HPDE6-E6E7 (cell line): ENCODE measurements at regions not wholly inside any gene's neighbourhood (a gene's known extent, or its start where the extent isn't known, plus 50 kb on each side); places are given as distances from the start of the nearest gene placed in this dataset.

Experiments used
- DNase-seq: peaks from one replicate; pipeline ENCODE4 v3.0.0; 2011; ENCODE audit warnings: missing footprints; ENCODE audit errors: extremely low spot score

- no peak for DNase-seq
Measured at GRCh38 chr5:2603272-2603575, 148.3 kb downstream of the IRX2 start.

- DNase-seq, result no peak
Measured at GRCh38 chr5:2602451-2603271, 148.8 kb downstream of the IRX2 start.

- no peak for DNase-seq
Measured at GRCh38 chr5:2598503-2598902, 153.0 kb downstream of the IRX2 start.

GRCh38 chr5:2594701-2595100 lies 156.8 kb downstream of the IRX2 start:
- DNase-seq, result no peak

GRCh38 chr5:2592766-2593165 lies 158.7 kb downstream of the IRX2 start:
- no peak for DNase-seq

GRCh38 chr5:2591777-2592453 lies 159.6 kb downstream of the IRX2 start:
- no peak for DNase-seq

- DNase-seq, result no peak
Measured at GRCh38 chr5:2588850-2589501, 162.5 kb downstream of the IRX2 start.

GRCh38 chr5:2587189-2588031 lies 164.1 kb downstream of the IRX2 start:
- DNase-seq, result no peak

- no peak for DNase-seq
Measured at GRCh38 chr5:2586016-2586715, 165.3 kb downstream of the IRX2 start.

GRCh38 chr5:2584579-2585269 lies 166.8 kb downstream of the IRX2 start:
- no peak for DNase-seq

- no peak for DNase-seq
Measured at GRCh38 chr5:2582507-2582906, 169.0 kb downstream of the IRX2 start.

GRCh38 chr5:2582106-2582505 lies 169.4 kb downstream of the IRX2 start:
- DNase-seq, result no peak

GRCh38 chr5:2581418-2581817 lies 170.1 kb downstream of the IRX2 start:
- no peak for DNase-seq

GRCh38 chr5:2579126-2579525 lies 172.4 kb downstream of the IRX2 start:
- DNase-seq, result no peak

- no peak for DNase-seq
Measured at GRCh38 chr5:2577312-2578036, 174.0 kb downstream of the IRX2 start.

GRCh38 chr5:2576823-2577222 lies 174.7 kb downstream of the IRX2 start:
- no peak for DNase-seq

GRCh38 chr5:2575871-2576270 lies 175.6 kb downstream of the IRX2 start:
- DNase-seq, result no peak

- no peak for DNase-seq
Measured at GRCh38 chr5:2575292-2575691, 176.2 kb downstream of the IRX2 start.

- no peak for DNase-seq
Measured at GRCh38 chr5:2574155-2574554, 177.3 kb downstream of the IRX2 start.

GRCh38 chr5:2570586-2570985 lies 180.9 kb downstream of the IRX2 start:
- no peak for DNase-seq
